Endodermal cell (in vitro differentiated cells): ENCODE measurements at regions not wholly inside any gene's neighbourhood (a gene's known extent, or its start where the extent isn't known, plus 50 kb on each side); places are given as distances from the start of the nearest gene placed in this dataset.

ENCODE experiments used
- DNase-seq: peaks from one replicate; pipeline ENCODE4 v3.0.0-alpha.2; 2017
- H3K27ac ChIP-seq: 2 replicates; pipeline ENCODE4 v1.5.1; 2013; ENCODE audit warnings: mild to moderate bottlenecking, low read depth, low read length, moderate library complexity
- H3K27me3 ChIP-seq: 2 replicates; pipeline ENCODE4 v1.6.1; 2013; ENCODE audit warnings: mild to moderate bottlenecking, low read length, moderate library complexity; ENCODE audit not compliant: insufficient read depth, control insufficient read depth, poor library complexity, severe bottlenecking
- H3K36me3 ChIP-seq: 2 replicates; pipeline ENCODE4 v1.7.0; 2013; ENCODE audit warnings: mild to moderate bottlenecking, low read length, moderate library complexity; ENCODE audit not compliant: control insufficient read depth, insufficient read depth
- H3K4me1 ChIP-seq: one replicate; pipeline ENCODE4 v1.7.0; 2013; ENCODE audit warnings: low read length; ENCODE audit not compliant: control insufficient read depth, insufficient read depth
- H3K4me3 ChIP-seq: 2 replicates; pipeline ENCODE4 v1.5.1; 2013; ENCODE audit warnings: mild to moderate bottlenecking, low read length, moderate library complexity
- H3K9ac ChIP-seq: 2 replicates; pipeline ENCODE4 v1.6.1; 2013; ENCODE audit warnings: mild to moderate bottlenecking, low read length, moderate library complexity; ENCODE audit not compliant: poor library complexity, severe bottlenecking; ENCODE audit errors: extremely low read depth
- H3K9me3 ChIP-seq: 2 replicates; pipeline ENCODE4 v1.6.1; 2013; ENCODE audit warnings: mild to moderate bottlenecking, low read length, moderate library complexity; ENCODE audit not compliant: control insufficient read depth
- H3K27ac Mint-ChIP-seq: 2 replicates; pipeline ENCODE4 v1.8.0; 2020; ENCODE audit warnings: mixed read lengths
- H3K27me3 Mint-ChIP-seq: 2 replicates; pipeline ENCODE4 v1.8.0; 2021; ENCODE audit warnings: mild to moderate bottlenecking, mixed read lengths; ENCODE audit not compliant: insufficient read depth
- H3K36me3 Mint-ChIP-seq: 2 replicates; pipeline ENCODE4 v1.8.0; 2020; ENCODE audit warnings: low read depth, mixed read lengths
- H3K4me1 Mint-ChIP-seq: 2 replicates; pipeline ENCODE4 v1.8.0; 2020; ENCODE audit warnings: mixed read lengths
- H3K4me3 Mint-ChIP-seq: 2 replicates; pipeline ENCODE4 v1.8.0; 2020; ENCODE audit warnings: mild to moderate bottlenecking, moderate library complexity, mixed read lengths
- H3K9me3 Mint-ChIP-seq: 2 replicates; pipeline ENCODE4 v1.8.0; 2020; ENCODE audit warnings: mild to moderate bottlenecking, mixed read lengths
- CTCF ChIP-seq: fragments of 200-600 bp; sonication (generic); conservative IDR thresholded peaks from 2 replicates; pipeline ENCODE4 v1.5.0; 2021; ENCODE audit warnings: antibody characterized with exemption, mild to moderate bottlenecking
- WGBS, 2 experiments: methylation state at CpG; one replicate each; pipeline versions ENCODE4 v1.1.5 to v1.1.7; 2013; ENCODE audit warnings: missing lambda C conversion rate in 2 of 2, mixed read lengths in 1 of 2; ENCODE audit not compliant: insufficient coverage in 1 of 2, insufficient read length in 1 of 2; 5-methylcytosine and 5-hydroxymethylcytosine counted together

DNA sequence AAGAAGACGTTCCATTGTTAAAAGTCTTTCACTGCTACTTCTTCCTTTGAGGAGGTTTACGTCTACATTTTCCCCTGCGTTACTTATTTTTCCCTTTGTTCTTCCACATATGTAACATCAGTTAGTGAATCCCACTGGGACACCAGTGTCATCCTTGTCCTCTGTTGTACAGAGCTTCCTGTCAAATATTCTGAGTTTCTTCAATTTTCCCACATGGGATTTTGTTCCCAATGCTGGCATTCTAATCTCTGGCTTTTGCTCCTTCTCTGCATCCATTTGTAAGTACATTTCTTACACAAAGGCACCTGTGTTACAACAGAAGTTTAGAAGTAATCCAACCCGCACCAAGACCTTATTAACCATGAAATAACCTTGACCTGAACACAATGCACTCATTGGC lies 627.4 kb upstream of the PFKP start:
- DNase-seq, result no peak
- Histone ChIP-seq H3K27me3 (peaks cover 5% of the 10 kb centered on the region), H3K9me3 (peaks cover 6% of the 10 kb centered on the region), H3K4me3 (no peak overlapping the region), H3K4me1 (no peaks in the 10 kb centered on the region), H3K36me3 (no peaks in the 10 kb centered on the region), H3K9ac (no peak overlapping the region), H3K27ac (no peak overlapping the region)
- Mint-ChIP-seq H3K9me3 (no peaks in the 10 kb centered on the region), H3K4me3 (no peak overlapping the region), H3K27ac (no peak overlapping the region), H3K36me3 (no peaks in the 10 kb centered on the region), H3K27me3 (peaks cover 13% of the 10 kb centered on the region), H3K4me1 (peaks cover 7% of the 10 kb centered on the region)
- WGBS, 2 experiments, result 94 to 95% methylated on average over 2 to 3 of the region's 4 CpGs
- TF ChIP-seq CTCF, result no peak

GRCh38 chr10:2439000-2439399 lies 628.3 kb upstream of the PFKP start:
- no peak overlapping the region for H3K4me3 Mint-ChIP-seq
- H3K27ac Mint-ChIP-seq, result no peak overlapping the region
- H3K27me3 Mint-ChIP-seq, result peaks cover 7% of the 10 kb centered on the region
- H3K4me1 Mint-ChIP-seq, result peaks cover 6% of the 10 kb centered on the region
- no peaks in the 10 kb centered on the region for H3K4me1 ChIP-seq
- H3K4me3 ChIP-seq, result no peak overlapping the region
- no peaks in the 10 kb centered on the region for H3K36me3 ChIP-seq
- H3K9me3 Mint-ChIP-seq, result peaks cover 3% of the 10 kb centered on the region
- no peaks in the 10 kb centered on the region for H3K36me3 Mint-ChIP-seq
- H3K27ac ChIP-seq, result peak overlapping the region; percentile 57
- TF ChIP-seq CTCF, result no peak
- 85 to 93% methylated on average over 3 to 8 of the region's 8 CpGs for WGBS, 2 experiments
- H3K9ac ChIP-seq, result no peak overlapping the region
- H3K27me3 ChIP-seq, result no peaks in the 10 kb centered on the region
- H3K9me3 ChIP-seq, result peaks cover 9% of the 10 kb centered on the region
- DNase-seq, result no peak

- Histone ChIP-seq H3K36me3 (no peaks in the 10 kb centered on the region), H3K4me1 (no peaks in the 10 kb centered on the region), H3K4me3 (no peak overlapping the region), H3K27ac (peak overlapping the region; percentile 57), H3K9ac (no peak overlapping the region), H3K9me3 (peaks cover 9% of the 10 kb centered on the region), H3K27me3 (no peaks in the 10 kb centered on the region)
- Mint-ChIP-seq H3K27me3 (peaks cover 6% of the 10 kb centered on the region), H3K4me3 (no peak overlapping the region), H3K27ac (no peak overlapping the region), H3K9me3 (peaks cover 3% of the 10 kb centered on the region), H3K4me1 (peaks cover under 1% of the 10 kb centered on the region), H3K36me3 (no peaks in the 10 kb centered on the region)
- WGBS, 2 experiments, result 92 to 98% methylated on average over 5 to 7 of the region's 7 CpGs
- DNase-seq, result no peak
- no peak for TF ChIP-seq CTCF
Observed at GRCh38 chr10:2438248-2438939, 629.0 kb upstream of the PFKP start.
